SKM-1 treated with dmso at 0.1 percent for 144 hours (cell line): ENCODE measurements at regions not wholly inside any gene's neighbourhood (a gene's known extent, or its start where the extent isn't known, plus 50 kb on each side); places are given as distances from the start of the nearest gene placed in this dataset.
"Not testable (repeated sequence)": the region's sequence is repeated elsewhere in the genome, so short reads cannot be mapped to it uniquely, and the experiment has no call there.

Experiments
- DNase-seq: peaks from one replicate; lab custom pipeline; 2025; ENCODE audit not compliant: unreplicated experiment; lab: John Stamatoyannopoulos, UW

DNA sequence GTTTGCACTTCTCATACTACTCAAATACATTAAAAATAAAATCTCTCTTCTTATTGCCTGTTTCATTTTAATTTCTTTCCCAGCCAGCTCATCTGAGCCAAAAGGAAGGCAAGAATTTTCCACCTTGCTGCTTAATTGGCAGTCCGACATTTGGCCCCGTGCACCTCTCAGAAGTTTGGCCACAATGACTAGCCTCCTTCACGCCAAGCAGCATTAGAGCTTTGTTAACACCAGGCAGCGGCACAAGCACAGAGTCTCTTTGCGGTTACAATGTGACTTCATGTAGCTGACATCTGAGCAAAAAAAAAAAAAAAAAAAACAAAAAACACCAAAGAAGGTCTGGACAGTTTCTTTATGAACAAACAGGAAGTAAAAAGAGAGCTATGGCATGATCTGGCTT is 248.9 kb downstream of the OSR1 start:
- DNase-seq = no peak

DNA sequence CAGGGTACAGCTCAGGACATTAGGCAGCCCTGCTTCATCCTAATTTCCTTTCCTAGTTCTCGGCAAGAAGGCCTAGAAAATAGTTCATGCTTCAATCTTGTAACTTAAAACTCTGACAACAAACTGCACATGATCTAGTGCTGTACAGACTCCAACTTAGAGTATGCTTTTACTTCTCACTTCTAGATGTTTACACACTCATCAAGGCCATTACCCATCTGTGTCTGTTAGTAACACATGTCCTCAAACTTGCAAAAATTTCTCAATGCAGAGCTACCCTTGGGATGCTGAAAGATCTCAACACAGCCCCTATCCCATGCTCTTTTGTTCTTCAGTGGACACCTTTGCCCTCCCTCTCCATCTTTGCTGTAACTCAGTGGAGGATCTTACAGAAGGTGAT is 252.0 kb downstream of the OSR1 start:
- no peak for DNase-seq

- DNase-seq = no peak
Measured at GRCh38 chr2:19104503-19104902, 253.9 kb downstream of the OSR1 start.

GRCh38 chr2:19102696-19103423 is 255.6 kb downstream of the OSR1 start:
- DNase-seq = no peak

- DNase-seq = no peak
Measured at GRCh38 chr2:19101968-19102367, 256.5 kb downstream of the OSR1 start.

DNA sequence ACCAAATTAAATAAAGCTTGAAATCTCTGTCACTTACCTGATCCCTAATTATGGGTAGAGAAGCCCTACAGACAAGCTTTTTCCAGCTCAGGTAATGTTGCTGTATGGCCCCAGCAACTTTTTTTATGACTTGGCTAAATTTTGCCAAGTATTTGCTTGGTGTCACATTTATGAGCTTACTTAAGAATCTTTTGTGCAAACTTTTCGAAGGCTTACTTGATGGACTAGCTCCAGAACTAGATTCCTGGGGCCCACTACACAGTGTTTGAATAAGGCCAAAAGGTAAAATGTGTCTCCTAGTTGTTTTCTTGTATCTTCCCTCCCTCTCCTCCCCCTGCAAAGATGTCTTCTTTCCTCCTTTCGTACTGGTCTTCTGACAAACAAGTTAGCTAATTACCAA is 257.9 kb downstream of the OSR1 start:
- DNase-seq = no peak

DNA sequence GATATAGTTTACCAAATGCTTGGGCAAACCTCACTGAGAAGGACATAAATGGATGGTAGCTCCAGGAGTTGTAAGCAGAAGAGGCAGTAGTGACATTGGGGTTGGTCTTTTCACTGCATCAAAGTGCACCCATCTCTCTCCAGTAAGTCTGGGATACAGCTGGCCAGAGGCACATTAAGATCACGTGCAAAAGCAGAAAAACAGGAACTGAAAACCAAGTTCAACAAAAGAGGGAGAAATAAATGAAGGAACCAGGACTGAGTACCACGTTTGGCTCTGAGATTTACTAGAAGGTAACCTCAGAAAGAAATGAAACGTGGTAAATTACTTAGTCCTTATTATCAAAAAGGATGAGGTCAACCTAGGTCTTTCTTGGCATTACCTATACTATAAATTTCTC is 259.2 kb downstream of the OSR1 start:
- DNase-seq = no peak

GRCh38 chr2:19098467-19099160 is 259.8 kb downstream of the OSR1 start:
- DNase-seq = no peak

DNA sequence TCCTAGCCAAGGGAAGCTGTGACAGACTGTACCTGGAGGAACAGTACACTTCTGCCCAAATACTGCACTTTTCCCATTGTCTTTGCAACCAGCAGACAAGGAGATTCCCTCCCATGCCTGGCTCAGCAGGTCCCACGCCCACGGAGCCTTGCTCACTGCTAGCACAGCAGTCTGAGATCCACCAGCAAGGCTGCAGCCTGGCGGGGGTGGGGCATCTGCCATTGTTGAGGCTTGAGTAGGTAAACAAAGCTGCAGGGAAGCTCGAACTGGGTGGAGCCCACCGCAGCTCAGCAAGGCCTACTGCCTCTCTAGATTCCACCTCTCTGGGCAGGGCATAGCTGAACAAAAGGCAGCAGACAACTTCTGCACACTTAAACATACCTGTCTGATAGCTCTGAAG is 268.9 kb downstream of the OSR1 start:
- not testable (repeated sequence) for DNase-seq

DNA sequence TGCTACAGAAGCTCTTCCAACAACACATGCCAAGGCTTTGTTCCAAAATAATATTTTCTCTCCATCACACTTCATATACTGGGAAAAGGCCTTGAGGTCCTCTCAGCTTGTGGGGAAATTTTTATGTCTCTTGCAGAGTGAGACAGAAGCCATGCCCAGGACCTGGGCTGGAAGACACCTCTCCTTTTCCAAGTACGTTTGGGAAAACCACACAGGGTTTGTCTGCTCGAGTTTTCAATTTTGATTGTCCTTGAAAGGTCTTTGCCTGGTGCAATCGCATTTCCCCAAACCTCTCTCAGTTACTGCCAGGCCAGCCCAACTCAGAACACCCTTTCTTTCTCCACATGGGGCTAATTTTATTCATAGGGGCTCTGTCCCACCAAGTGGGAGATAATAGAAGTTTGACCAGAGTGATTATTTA is 272.2 kb downstream of the OSR1 start:
- no peak for DNase-seq

DNA sequence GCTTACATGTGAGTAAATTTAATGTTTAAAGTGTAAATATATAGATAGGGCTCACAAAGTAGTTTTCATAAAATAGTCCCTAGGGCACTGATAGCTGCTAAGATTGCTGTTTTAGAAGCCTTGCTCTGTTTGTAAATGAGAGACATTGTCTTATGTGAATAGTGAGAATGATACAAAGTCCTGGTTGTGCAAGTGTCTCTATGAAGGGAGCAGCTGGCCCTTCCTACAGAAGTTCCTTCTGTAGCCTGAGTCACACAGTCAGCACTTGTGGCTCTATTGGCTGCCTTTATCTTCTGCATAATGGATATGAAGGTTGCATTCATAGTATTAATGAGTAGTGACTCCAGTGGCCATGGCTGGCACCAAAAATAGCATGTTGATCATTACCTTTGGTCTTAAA is 279.7 kb downstream of the OSR1 start:
- DNase-seq = no peak

DNA sequence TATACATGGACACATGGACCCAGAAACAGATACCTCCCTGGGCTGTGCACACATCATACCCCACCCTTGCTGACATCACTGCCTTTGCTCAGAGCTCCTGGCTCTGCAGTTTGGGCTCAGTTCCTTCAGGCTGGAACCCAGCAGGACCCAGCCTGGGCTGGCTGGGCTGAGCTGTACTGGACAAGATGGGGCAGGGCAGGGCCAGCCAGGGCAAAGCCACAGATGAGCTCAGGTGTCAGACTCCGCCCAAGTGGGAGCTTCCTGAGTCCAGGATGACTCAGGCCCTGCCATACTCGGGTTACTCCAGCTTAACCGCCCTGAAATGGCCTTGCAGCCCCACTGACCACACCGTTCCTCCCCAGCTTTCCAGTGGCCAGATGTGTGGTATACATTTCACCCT is 284.9 kb downstream of the OSR1 start:
- DNase-seq = no peak

GRCh38 chr2:19072161-19072560 is 286.3 kb downstream of the OSR1 start:
- no peak for DNase-seq

DNA sequence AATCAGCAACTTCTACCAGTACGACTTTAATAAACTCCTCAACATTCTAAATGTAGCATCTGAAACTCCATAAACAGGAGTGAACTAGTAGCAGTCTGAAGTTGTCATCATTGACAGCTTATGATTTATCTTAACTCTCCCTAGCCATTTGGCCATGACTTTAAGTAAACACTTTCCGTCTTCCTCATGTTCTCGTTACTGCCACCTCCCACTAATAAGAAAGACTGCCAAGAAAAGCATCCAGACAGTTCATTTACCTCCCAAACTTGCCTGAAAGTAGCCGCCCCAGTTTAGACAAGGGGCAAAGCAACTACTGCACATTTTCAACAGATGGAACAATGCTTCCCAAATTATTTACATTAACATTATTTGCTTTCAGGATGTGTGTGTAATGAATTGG is 287.5 kb downstream of the OSR1 start:
- no peak for DNase-seq

DNA sequence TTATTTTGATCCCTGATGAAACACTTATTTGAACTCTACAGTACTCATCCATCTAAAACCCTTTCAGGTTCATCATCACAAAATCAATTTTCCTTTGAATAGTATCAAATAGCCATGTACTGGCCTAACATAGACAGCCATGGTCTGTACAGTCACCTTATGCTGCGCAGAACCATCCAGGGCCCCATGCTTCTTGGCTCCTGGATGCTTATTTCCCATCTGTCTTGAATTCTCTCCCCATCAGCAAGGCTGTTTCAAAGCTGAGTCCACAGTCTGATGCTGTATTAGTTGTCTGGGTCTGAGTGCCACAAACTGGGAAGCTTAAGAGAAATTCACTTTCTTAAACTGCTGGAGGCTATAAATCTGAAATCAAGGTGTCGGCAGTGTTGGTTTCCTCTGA is 290.2 kb downstream of the OSR1 start:
- no peak for DNase-seq

GRCh38 chr2:19062370-19062769 is 296.1 kb downstream of the OSR1 start:
- no peak for DNase-seq

GRCh38 chr2:19059076-19059475 is 299.3 kb downstream of the OSR1 start:
- DNase-seq = no peak

- DNase-seq = no peak
Measured at GRCh38 chr2:19051203-19051831, 307.1 kb downstream of the OSR1 start.

GRCh38 chr2:19050354-19050753 is 308.1 kb downstream of the OSR1 start:
- no peak for DNase-seq

- DNase-seq = no peak
Measured at GRCh38 chr2:19048593-19049266, 309.7 kb downstream of the OSR1 start.

- DNase-seq = no peak
Measured at GRCh38 chr2:19046986-19047780, 311.2 kb downstream of the OSR1 start.
